ENCODE measurements at regions not wholly inside any gene's neighbourhood (a gene's known extent, or its start where the extent isn't known, plus 50 kb on each side); places are given as distances from the start of the nearest gene placed in this dataset.

DNA sequence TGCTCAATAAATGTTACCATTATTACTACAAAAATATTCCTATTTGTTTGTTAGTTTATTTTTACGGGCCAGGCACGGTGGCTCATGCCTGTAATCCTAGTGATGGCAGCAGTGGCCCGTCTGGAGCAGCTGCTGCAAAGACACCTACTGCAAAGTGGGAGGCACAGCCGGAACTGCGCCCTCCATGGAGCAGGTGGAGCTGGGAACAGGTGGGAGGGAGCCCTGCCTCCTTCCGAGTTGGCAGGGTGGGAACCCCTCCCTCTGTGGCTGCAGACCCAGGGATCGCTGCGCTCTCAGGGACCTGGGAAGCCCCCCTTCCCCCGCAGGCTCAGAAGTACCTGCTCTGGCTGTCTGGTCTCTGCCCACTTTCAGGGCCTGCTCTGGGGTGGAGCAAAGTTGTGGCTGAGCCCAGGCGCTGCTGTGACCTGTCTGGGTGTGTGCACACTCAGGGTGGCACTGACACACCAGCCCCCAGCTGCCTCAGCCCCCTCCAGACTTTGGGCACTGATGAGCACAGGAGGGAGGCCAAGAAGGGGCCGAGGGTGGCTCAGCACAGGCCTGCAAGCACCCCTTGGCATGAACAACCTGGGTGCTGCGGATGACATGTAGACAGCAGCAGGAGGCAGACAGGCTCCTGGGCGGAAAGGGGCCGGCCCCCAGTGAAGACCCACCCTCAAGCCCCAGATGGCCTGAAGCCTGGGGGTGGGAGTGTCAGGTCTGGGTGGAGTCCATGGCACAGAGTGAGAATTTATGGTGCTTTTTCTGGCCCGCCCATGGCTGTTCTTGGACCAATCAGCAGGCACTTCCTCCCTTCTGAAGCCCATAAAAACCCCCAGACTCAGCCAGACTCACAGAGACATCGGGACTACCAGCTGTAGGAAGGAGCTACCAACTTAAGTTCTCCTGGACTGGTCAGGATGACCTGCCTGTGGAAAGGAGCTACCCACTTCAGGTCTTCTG, 103.7 kb upstream of the CLMP start:
- Histone ChIP-seq H3K4me3 (ENCODE audit: low read length) (no peak overlapping the region), H3K9me3 (ENCODE audit: control insufficient read depth, low read length) (no peaks in the 10 kb centered on the region), H3K36me3 (ENCODE audit: control insufficient read depth, insufficient read depth, low read length) (no peaks in the 10 kb centered on the region), H3K9ac (ENCODE audit: low read length) (no peak overlapping the region), H3K27me3 (ENCODE audit: control insufficient read depth, insufficient read depth, low read length) (peaks cover 17% of the 10 kb centered on the region), H3K4me1 (ENCODE audit: control insufficient read depth, insufficient read depth, low read length) (peaks cover 10% of the 10 kb centered on the region)

DNA sequence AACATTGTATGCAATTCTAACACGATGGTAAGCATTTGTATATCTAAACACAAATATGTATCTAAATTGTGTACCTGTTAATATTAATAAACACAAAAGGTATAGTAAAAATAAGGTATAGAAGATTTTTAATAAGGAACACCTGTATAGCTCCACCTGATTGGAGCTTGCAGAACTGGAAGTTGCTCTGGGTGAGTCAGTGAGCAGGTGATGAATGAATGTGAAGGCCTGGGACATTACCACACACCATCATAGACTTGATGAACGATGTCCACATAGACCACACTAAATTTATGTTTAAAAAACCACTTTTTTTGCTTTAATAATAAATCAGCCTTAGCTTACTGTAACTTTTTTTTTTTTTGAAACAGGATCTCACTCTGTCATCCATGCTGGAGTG, 97.6 kb upstream of the CLMP start:
- no peaks in the 10 kb centered on the region for H3K36me3 ChIP-seq (ENCODE audit: control insufficient read depth, insufficient read depth, low read length)
- H3K9me3 ChIP-seq (ENCODE audit: control insufficient read depth, low read length), result no peaks in the 10 kb centered on the region
- H3K4me1 ChIP-seq (ENCODE audit: control insufficient read depth, insufficient read depth, low read length), result no peaks in the 10 kb centered on the region
- no peak overlapping the region for H3K4me3 ChIP-seq (ENCODE audit: low read length)
- H3K9ac ChIP-seq (ENCODE audit: low read length), result no peak overlapping the region
- H3K27me3 ChIP-seq (ENCODE audit: control insufficient read depth, insufficient read depth, low read length), result no peaks in the 10 kb centered on the region

DNA sequence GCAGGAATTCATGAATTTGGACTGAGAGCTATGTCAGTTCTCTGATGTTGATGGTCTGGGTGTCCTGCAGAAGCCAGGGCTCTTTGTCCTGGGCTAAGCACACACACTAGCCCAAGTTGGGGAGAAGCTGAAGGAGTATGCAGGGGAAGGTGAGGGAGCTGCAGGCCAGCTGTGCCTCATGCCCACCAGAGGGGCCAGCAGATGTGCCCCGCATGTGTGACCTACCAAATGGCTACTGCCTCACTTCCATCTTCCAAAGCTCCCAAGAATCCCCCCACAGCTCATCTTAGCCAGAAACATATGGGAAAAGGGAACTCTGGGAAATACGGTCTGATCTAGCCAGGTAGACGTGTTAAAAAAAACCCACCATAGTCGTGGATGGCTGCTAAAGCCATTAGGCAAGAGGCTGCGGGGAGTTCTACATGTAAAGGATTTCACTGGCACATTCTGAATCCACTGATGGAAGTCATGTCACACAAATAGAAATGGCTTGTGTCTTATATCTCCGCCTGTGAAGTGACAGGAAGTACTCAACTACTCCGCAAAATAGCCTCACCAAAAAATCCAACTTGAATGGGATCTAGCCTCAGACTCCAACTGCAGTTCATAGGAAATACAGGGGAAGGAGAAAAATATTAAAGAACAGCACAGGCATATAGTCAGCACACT, 96.3 kb upstream of the CLMP start:
- H3K27me3 ChIP-seq (ENCODE audit: control insufficient read depth, insufficient read depth, low read length), result no peaks in the 10 kb centered on the region
- H3K4me1 ChIP-seq (ENCODE audit: control insufficient read depth, insufficient read depth, low read length), result no peaks in the 10 kb centered on the region
- H3K36me3 ChIP-seq (ENCODE audit: control insufficient read depth, insufficient read depth, low read length), result no peaks in the 10 kb centered on the region
- H3K4me3 ChIP-seq (ENCODE audit: low read length), result no peak overlapping the region
- no peak overlapping the region for H3K9ac ChIP-seq (ENCODE audit: low read length)
- H3K9me3 ChIP-seq (ENCODE audit: control insufficient read depth, low read length), result no peaks in the 10 kb centered on the region

DNA sequence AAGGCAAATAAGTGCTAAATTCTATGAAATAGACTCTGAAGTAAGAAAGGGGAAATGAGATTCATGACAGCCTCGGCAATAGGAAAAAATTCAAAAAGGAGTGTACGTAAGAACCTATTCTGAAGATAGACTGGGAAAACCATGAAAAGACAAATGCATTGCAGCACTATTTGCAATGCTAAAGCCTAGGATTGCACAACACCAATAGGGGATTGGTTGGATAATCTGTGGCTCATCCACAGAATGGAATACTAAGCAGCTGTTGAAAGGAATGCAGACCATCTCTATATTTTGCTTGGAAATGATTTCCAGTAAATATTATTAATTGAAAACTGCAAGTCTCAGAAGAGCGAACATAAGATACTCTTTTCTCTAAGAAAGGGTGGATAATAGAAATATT, 91.7 kb upstream of the CLMP start:
- Histone ChIP-seq H3K9ac (ENCODE audit: low read length) (no peak overlapping the region), H3K4me1 (ENCODE audit: control insufficient read depth, insufficient read depth, low read length) (no peaks in the 10 kb centered on the region), H3K4me3 (ENCODE audit: low read length) (no peak overlapping the region), H3K36me3 (ENCODE audit: control insufficient read depth, insufficient read depth, low read length) (no peaks in the 10 kb centered on the region), H3K9me3 (ENCODE audit: control insufficient read depth, low read length) (no peaks in the 10 kb centered on the region), H3K27me3 (ENCODE audit: control insufficient read depth, insufficient read depth, low read length) (no peaks in the 10 kb centered on the region)

DNA sequence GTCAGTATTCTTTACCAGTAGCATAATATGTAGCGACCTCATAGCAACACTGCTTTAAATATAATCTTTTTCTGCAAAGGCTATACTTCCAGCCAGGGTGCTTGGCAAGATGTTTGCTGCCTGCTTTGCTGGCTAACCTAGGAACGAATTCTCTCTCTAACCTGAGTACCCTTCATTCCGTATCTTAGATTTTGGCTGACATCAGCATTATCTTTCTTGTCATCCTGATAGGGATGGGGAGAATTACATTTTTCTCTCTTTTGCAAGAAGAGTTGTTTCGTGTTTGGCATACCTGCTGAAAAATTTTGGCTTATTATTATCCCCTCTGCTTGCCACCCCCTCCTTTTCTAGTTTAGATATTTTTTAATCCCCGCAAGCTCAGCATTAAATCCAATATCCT, 91.2 kb upstream of the CLMP start:
- Histone ChIP-seq H3K4me1 (ENCODE audit: control insufficient read depth, insufficient read depth, low read length) (no peaks in the 10 kb centered on the region), H3K27me3 (ENCODE audit: control insufficient read depth, insufficient read depth, low read length) (no peaks in the 10 kb centered on the region), H3K36me3 (ENCODE audit: control insufficient read depth, insufficient read depth, low read length) (no peaks in the 10 kb centered on the region), H3K4me3 (ENCODE audit: low read length) (no peak overlapping the region), H3K9me3 (ENCODE audit: control insufficient read depth, low read length) (no peaks in the 10 kb centered on the region), H3K9ac (ENCODE audit: low read length) (no peak overlapping the region)

DNA sequence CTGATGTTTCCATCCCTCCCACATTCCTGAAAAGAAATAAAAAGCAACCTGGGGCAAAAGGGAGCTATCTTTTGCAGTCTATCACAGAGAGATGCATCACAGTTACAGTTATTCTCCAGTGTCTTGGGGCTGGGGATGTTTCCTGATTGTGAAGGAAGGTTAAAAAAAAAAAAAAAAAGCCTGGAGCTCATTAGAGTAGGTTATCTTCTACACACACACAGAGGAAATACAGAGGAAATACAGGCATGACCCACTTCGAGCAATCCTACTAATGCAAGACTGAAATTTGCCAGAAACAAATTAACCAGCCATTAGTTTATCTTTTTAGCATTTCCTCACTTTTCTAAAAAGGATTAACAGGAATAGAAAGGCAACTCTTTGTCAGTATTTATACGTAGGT, 89.4 kb upstream of the CLMP start:
- no peaks in the 10 kb centered on the region for H3K27me3 ChIP-seq (ENCODE audit: control insufficient read depth, insufficient read depth, low read length)
- no peaks in the 10 kb centered on the region for H3K4me1 ChIP-seq (ENCODE audit: control insufficient read depth, insufficient read depth, low read length)
- H3K9ac ChIP-seq (ENCODE audit: low read length), result no peak overlapping the region
- no peak overlapping the region for H3K4me3 ChIP-seq (ENCODE audit: low read length)
- H3K36me3 ChIP-seq (ENCODE audit: control insufficient read depth, insufficient read depth, low read length), result no peaks in the 10 kb centered on the region
- H3K9me3 ChIP-seq (ENCODE audit: control insufficient read depth, low read length), result no peaks in the 10 kb centered on the region

DNA sequence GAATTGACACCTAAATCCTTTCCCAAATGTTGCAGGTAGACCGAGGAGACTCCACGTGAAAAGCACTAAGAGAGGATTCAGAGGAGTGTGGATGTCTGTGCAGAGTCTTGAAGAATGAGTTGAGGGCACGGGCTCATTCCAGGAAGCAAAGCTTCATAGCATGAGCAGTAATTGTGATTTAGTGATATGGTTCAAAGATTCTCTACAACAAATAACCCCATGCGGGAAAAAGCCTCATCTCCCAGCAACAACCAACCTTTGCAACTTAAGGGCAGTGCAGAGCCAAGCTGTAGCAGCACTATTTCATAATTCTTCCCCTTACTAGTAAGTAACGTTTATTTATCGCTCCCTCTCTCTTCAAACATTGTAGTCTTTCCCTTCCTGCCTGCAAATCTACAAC, 87.5 kb upstream of the CLMP start:
- no peaks in the 10 kb centered on the region for H3K4me1 ChIP-seq (ENCODE audit: control insufficient read depth, insufficient read depth, low read length)
- no peak overlapping the region for H3K4me3 ChIP-seq (ENCODE audit: low read length)
- no peak overlapping the region for H3K9ac ChIP-seq (ENCODE audit: low read length)
- H3K36me3 ChIP-seq (ENCODE audit: control insufficient read depth, insufficient read depth, low read length), result no peaks in the 10 kb centered on the region
- no peaks in the 10 kb centered on the region for H3K27me3 ChIP-seq (ENCODE audit: control insufficient read depth, insufficient read depth, low read length)
- H3K9me3 ChIP-seq (ENCODE audit: control insufficient read depth, low read length), result no peaks in the 10 kb centered on the region

DNA sequence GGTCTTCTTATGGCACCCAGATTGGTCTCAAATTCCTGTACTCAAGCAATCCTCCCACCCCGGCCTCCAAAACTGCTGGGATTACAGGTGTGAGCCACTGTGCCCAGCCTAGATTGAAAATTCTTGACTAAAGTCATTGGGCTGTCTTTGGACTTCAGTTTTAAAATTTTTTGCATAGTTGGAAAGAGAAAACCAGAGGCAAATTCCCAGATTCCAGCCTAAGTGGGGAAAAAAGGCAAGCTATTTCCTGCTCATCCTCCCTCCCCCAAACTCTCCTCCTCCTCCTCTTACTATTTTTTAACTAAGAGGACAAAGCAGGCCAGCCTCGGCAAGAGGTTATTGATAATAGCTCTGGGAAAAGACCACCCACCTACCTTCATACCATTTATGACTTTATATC, 78.6 kb upstream of the CLMP start:
- no peaks in the 10 kb centered on the region for H3K27me3 ChIP-seq (ENCODE audit: control insufficient read depth, insufficient read depth, low read length)
- no peaks in the 10 kb centered on the region for H3K36me3 ChIP-seq (ENCODE audit: control insufficient read depth, insufficient read depth, low read length)
- H3K9ac ChIP-seq (ENCODE audit: low read length), result no peak overlapping the region
- no peaks in the 10 kb centered on the region for H3K4me1 ChIP-seq (ENCODE audit: control insufficient read depth, insufficient read depth, low read length)
- H3K9me3 ChIP-seq (ENCODE audit: control insufficient read depth, low read length), result no peaks in the 10 kb centered on the region
- no peak overlapping the region for H3K4me3 ChIP-seq (ENCODE audit: low read length)

DNA sequence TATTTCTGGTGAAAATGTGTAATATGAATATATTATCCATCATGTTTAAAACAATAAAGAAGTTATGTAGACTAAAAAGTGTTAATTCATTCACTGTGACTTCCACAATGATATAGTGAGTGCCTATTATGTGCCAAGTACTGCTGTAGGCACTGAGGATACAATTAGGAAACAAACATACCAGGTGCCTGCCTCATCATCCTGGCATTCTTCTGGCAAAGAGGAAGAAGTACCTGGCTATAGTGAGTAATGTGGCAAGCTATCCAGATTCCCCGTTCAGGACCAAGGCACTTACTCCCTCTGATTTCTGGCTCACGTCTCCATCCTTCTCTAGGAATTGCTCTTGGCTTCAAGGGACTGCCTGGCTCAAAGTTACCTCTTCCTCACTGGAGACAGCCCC, 77.5 kb upstream of the CLMP start:
- no peak overlapping the region for H3K9ac ChIP-seq (ENCODE audit: low read length)
- no peak overlapping the region for H3K4me3 ChIP-seq (ENCODE audit: low read length)
- no peaks in the 10 kb centered on the region for H3K36me3 ChIP-seq (ENCODE audit: control insufficient read depth, insufficient read depth, low read length)
- no peaks in the 10 kb centered on the region for H3K4me1 ChIP-seq (ENCODE audit: control insufficient read depth, insufficient read depth, low read length)
- H3K9me3 ChIP-seq (ENCODE audit: control insufficient read depth, low read length), result no peaks in the 10 kb centered on the region
- no peaks in the 10 kb centered on the region for H3K27me3 ChIP-seq (ENCODE audit: control insufficient read depth, insufficient read depth, low read length)

DNA sequence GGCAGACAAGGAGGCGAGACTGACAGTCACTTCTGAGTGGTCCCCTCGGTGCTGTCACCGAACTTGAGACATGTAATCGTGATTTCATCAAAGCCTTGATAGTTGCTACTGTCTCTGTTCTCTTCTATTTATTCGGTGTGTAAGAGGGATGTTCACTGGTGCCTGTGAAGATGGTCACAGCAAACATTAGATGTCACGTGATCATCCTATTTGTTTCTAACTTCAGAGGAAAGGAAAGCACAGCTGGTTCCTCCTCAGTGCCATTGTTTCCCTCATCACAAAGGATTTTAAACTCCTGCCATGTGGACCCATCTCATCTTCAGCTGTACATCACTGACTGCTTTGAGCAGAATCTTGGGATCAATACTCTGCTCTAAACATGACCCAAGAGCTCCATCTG, 73.1 kb upstream of the CLMP start:
- H3K27me3 ChIP-seq (ENCODE audit: control insufficient read depth, insufficient read depth, low read length), result no peaks in the 10 kb centered on the region
- no peaks in the 10 kb centered on the region for H3K36me3 ChIP-seq (ENCODE audit: control insufficient read depth, insufficient read depth, low read length)
- H3K9me3 ChIP-seq (ENCODE audit: control insufficient read depth, low read length), result no peaks in the 10 kb centered on the region
- no peaks in the 10 kb centered on the region for H3K4me1 ChIP-seq (ENCODE audit: control insufficient read depth, insufficient read depth, low read length)
- no peak overlapping the region for H3K4me3 ChIP-seq (ENCODE audit: low read length)
- no peak overlapping the region for H3K9ac ChIP-seq (ENCODE audit: low read length)

DNA sequence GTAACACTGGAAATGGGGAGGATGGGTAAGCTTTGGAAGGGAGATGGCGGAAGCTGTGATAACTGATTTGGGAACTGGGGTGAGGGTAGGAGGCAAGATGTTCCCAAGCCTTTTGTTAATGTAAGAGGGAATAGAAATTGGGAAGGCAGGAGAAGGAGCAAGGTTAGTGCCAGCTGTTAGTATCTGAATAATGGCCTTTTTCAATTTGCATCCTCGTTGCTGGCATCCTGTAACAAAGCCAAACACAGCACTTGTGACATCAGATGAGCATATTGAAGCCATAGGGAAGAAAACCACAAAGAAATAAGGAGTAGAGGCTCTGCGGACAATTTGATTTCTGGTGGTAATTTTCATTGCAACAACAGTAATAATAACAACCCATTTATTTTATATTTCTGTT, 70.9 kb upstream of the CLMP start:
- Histone ChIP-seq H3K4me3 (ENCODE audit: low read length) (no peak overlapping the region), H3K36me3 (ENCODE audit: control insufficient read depth, insufficient read depth, low read length) (no peaks in the 10 kb centered on the region), H3K9me3 (ENCODE audit: control insufficient read depth, low read length) (no peaks in the 10 kb centered on the region), H3K9ac (ENCODE audit: low read length) (no peak overlapping the region), H3K4me1 (ENCODE audit: control insufficient read depth, insufficient read depth, low read length) (no peaks in the 10 kb centered on the region), H3K27me3 (ENCODE audit: control insufficient read depth, insufficient read depth, low read length) (no peaks in the 10 kb centered on the region)

DNA sequence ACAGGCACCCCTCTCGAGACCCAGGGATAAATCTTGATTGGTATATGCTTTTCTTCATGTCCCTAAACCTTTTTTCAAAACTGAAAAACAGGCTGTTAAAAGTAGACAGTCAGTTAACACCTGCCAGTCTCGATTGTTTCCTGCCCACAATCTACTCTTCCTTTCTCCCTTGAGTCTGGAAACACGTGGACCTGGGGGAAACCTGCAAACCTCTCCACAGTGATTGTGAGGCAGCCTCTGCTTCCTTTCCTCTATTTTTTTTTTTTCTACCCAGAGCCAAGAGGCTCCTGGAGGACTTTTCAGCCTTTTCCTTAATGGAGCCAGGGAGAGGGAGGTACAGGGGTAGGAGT, 69.4 kb upstream of the CLMP start:
- no peak overlapping the region for H3K9ac ChIP-seq (ENCODE audit: low read length)
- H3K27me3 ChIP-seq (ENCODE audit: control insufficient read depth, insufficient read depth, low read length), result no peaks in the 10 kb centered on the region
- H3K9me3 ChIP-seq (ENCODE audit: control insufficient read depth, low read length), result no peaks in the 10 kb centered on the region
- no peaks in the 10 kb centered on the region for H3K4me1 ChIP-seq (ENCODE audit: control insufficient read depth, insufficient read depth, low read length)
- no peak overlapping the region for H3K4me3 ChIP-seq (ENCODE audit: low read length)
- no peaks in the 10 kb centered on the region for H3K36me3 ChIP-seq (ENCODE audit: control insufficient read depth, insufficient read depth, low read length)
